ENCODE measurements at regions not wholly inside any gene's neighbourhood (a gene's known extent, or its start where the extent isn't known, plus 50 kb on each side); places are given as distances from the start of the nearest gene placed in this dataset.

GRCh38 chr14:80124794-80125193 lies 86.5 kb downstream of the DIO2 start:
- CTCF ChIA-PET = no interaction called here
- POLR2A ChIA-PET = no interaction called here
- H3K27me3 Mint-ChIP-seq = no peaks in the 10 kb centered on the region
- peaks cover 17 to 35% (median 23%) of the 10 kb centered on the region in 3 donors for H3K9me3 Mint-ChIP-seq
- H3K27ac ChIP-seq (ENCODE audit: low read length) = no peak overlapping the region
- no peaks in the 10 kb centered on the region for H3K36me3 ChIP-seq (ENCODE audit: control insufficient read depth in 2 of 2, extremely low read depth in 1 of 2, insufficient read depth in 1 of 2, low read length in 1 of 2)
- H3K4me3 Mint-ChIP-seq = no peak overlapping the region
- H3K9me3 ChIP-seq = no peaks in the 10 kb centered on the region
- no peaks in the 10 kb centered on the region for H3K36me3 Mint-ChIP-seq
- no peaks in the 10 kb centered on the region for H3K4me1 ChIP-seq (ENCODE audit: control insufficient read depth in 1 of 2, extremely low read depth in 1 of 2, insufficient read depth in 2 of 2, low read length in 2 of 2)
- no CpG with 5 or more reads among the region's 3 CpGs for WGBS (ENCODE audit: insufficient coverage)
- H3K4me3 ChIP-seq (ENCODE audit: control insufficient read depth in 1 of 2, extremely low read depth in 1 of 2, low read length in 1 of 2) = no peak overlapping the region
- ATAC-seq (replicated peaks in 1 of 4) (no peak), DNase-seq (no peak)
- no peak overlapping the region for H3K27ac Mint-ChIP-seq
- H3K4me1 Mint-ChIP-seq = no peaks in the 10 kb centered on the region
- no peaks in the 10 kb centered on the region for H3K27me3 ChIP-seq (replicated peaks in 1 of 2; ENCODE audit: control insufficient read depth in 2 of 2, extremely low read depth in 1 of 2, insufficient read depth in 2 of 2, low read length in 1 of 2)

GRCh38 chr14:80117876-80118275 lies 93.4 kb downstream of the DIO2 start:
- Mint-ChIP-seq H3K4me3 (no peak overlapping the region), H3K27ac (no peak overlapping the region), H3K9me3 (peaks cover 5 to 27% (median 18%) of the 10 kb centered on the region in 3 donors), H3K27me3 (no peaks in the 10 kb centered on the region), H3K4me1 (no peaks in the 10 kb centered on the region), H3K36me3 (no peaks in the 10 kb centered on the region)
- Histone ChIP-seq H3K4me3 (ENCODE audit: control insufficient read depth in 1 of 2, extremely low read depth in 1 of 2, low read length in 1 of 2) (no peak overlapping the region), H3K27me3 (replicated peaks in 1 of 2; ENCODE audit: control insufficient read depth in 2 of 2, extremely low read depth in 1 of 2, insufficient read depth in 2 of 2, low read length in 1 of 2) (no peaks in the 10 kb centered on the region), H3K4me1 (ENCODE audit: control insufficient read depth in 1 of 2, extremely low read depth in 1 of 2, insufficient read depth in 2 of 2, low read length in 2 of 2) (no peaks in the 10 kb centered on the region), H3K9me3 (no peaks in the 10 kb centered on the region), H3K36me3 (ENCODE audit: control insufficient read depth in 2 of 2, extremely low read depth in 1 of 2, insufficient read depth in 1 of 2, low read length in 1 of 2) (no peaks in the 10 kb centered on the region), H3K27ac (ENCODE audit: low read length) (no peak overlapping the region)
- DNase-seq = no peak
- 67% methylated on average over 1 of the region's 1 CpG for WGBS (ENCODE audit: insufficient coverage)
- ATAC-seq (replicated peaks in 1 of 4) = no peak
- POLR2A ChIA-PET = no interaction called here
- CTCF ChIA-PET = no interaction called here

GRCh38 chr14:80116157-80116556 lies 95.1 kb downstream of the DIO2 start:
- H3K9me3 ChIP-seq = no peaks in the 10 kb centered on the region
- Mint-ChIP-seq H3K27ac (no peak overlapping the region), H3K9me3 (peaks cover 3 to 16% (median 10%) of the 10 kb centered on the region in 3 donors), H3K4me1 (no peaks in the 10 kb centered on the region), H3K36me3 (no peaks in the 10 kb centered on the region), H3K4me3 (no peak overlapping the region), H3K27me3 (no peaks in the 10 kb centered on the region)
- no peaks in the 10 kb centered on the region for H3K36me3 ChIP-seq (ENCODE audit: control insufficient read depth in 2 of 2, extremely low read depth in 1 of 2, insufficient read depth in 1 of 2, low read length in 1 of 2)
- ATAC-seq (replicated peaks in 1 of 4) (no peak), DNase-seq (no peak)
- CTCF ChIA-PET = no interaction called here
- no peak overlapping the region for H3K4me3 ChIP-seq (ENCODE audit: control insufficient read depth in 1 of 2, extremely low read depth in 1 of 2, low read length in 1 of 2)
- POLR2A ChIA-PET = no interaction called here
- no peak overlapping the region for H3K27ac ChIP-seq (ENCODE audit: low read length)
- no peaks in the 10 kb centered on the region for H3K4me1 ChIP-seq (ENCODE audit: control insufficient read depth in 1 of 2, extremely low read depth in 1 of 2, insufficient read depth in 2 of 2, low read length in 2 of 2)
- no peaks in the 10 kb centered on the region for H3K27me3 ChIP-seq (replicated peaks in 1 of 2; ENCODE audit: control insufficient read depth in 2 of 2, extremely low read depth in 1 of 2, insufficient read depth in 2 of 2, low read length in 1 of 2)
- WGBS (ENCODE audit: insufficient coverage) = no CpG with 5 or more reads among the region's 2 CpGs

GRCh38 chr14:80110721-80111120 lies 100.6 kb downstream of the DIO2 start:
- ATAC-seq (replicated peaks in 1 of 4) = no peak

GRCh38 chr14:80109055-80109454 lies 102.2 kb downstream of the DIO2 start:
- ChIA-PET POLR2A (no interaction called here), CTCF (no interaction called here)
- no peaks in the 10 kb centered on the region for H3K36me3 ChIP-seq (ENCODE audit: control insufficient read depth in 2 of 2, extremely low read depth in 1 of 2, insufficient read depth in 1 of 2, low read length in 1 of 2)
- 100% methylated on average over 1 of the region's 1 CpG for whole genome bisulfite sequencing (ENCODE audit: insufficient coverage)
- DNase-seq = no peak
- H3K4me1 ChIP-seq (ENCODE audit: control insufficient read depth in 1 of 2, extremely low read depth in 1 of 2, insufficient read depth in 2 of 2, low read length in 2 of 2) = no peaks in the 10 kb centered on the region
- no peak overlapping the region for H3K27ac ChIP-seq (ENCODE audit: low read length)
- peaks cover 3 to 19% (median 4%) of the 10 kb centered on the region in 3 donors for H3K9me3 Mint-ChIP-seq
- H3K27me3 Mint-ChIP-seq = no peaks in the 10 kb centered on the region
- H3K9me3 ChIP-seq = no peaks in the 10 kb centered on the region
- no peak overlapping the region for H3K4me3 Mint-ChIP-seq
- no peaks in the 10 kb centered on the region for H3K27me3 ChIP-seq (replicated peaks in 1 of 2; ENCODE audit: control insufficient read depth in 2 of 2, extremely low read depth in 1 of 2, insufficient read depth in 2 of 2, low read length in 1 of 2)
- H3K27ac Mint-ChIP-seq = no peak overlapping the region
- no peak for ATAC-seq (replicated peaks in 1 of 4)
- no peaks in the 10 kb centered on the region for H3K4me1 Mint-ChIP-seq
- no peak overlapping the region for H3K4me3 ChIP-seq (ENCODE audit: control insufficient read depth in 1 of 2, extremely low read depth in 1 of 2, low read length in 1 of 2)
- H3K36me3 Mint-ChIP-seq = no peaks in the 10 kb centered on the region

More at GRCh38 chr14:80110721-80111120, 100.6 kb downstream of the DIO2 start:
- ChIA-PET CTCF (no interaction called here), POLR2A (no interaction called here)
- Mint-ChIP-seq H3K4me3 (no peak overlapping the region), H3K27me3 (no peaks in the 10 kb centered on the region), H3K36me3 (no peaks in the 10 kb centered on the region), H3K27ac (no peak overlapping the region), H3K4me1 (no peaks in the 10 kb centered on the region), H3K9me3 (peaks cover 3 to 19% (median 4%) of the 10 kb centered on the region in 3 donors)
- Histone ChIP-seq H3K4me3 (ENCODE audit: control insufficient read depth in 1 of 2, extremely low read depth in 1 of 2, low read length in 1 of 2) (no peak overlapping the region), H3K27me3 (replicated peaks in 1 of 2; ENCODE audit: control insufficient read depth in 2 of 2, extremely low read depth in 1 of 2, insufficient read depth in 2 of 2, low read length in 1 of 2) (no peaks in the 10 kb centered on the region), H3K36me3 (ENCODE audit: control insufficient read depth in 2 of 2, extremely low read depth in 1 of 2, insufficient read depth in 1 of 2, low read length in 1 of 2) (no peaks in the 10 kb centered on the region), H3K4me1 (ENCODE audit: control insufficient read depth in 1 of 2, extremely low read depth in 1 of 2, insufficient read depth in 2 of 2, low read length in 2 of 2) (no peaks in the 10 kb centered on the region), H3K9me3 (no peaks in the 10 kb centered on the region), H3K27ac (ENCODE audit: low read length) (no peak overlapping the region)
- 74% methylated on average over 4 of the region's 6 CpGs for WGBS (ENCODE audit: insufficient coverage)
- DNase-seq = no peak

GRCh38 chr14:80108430-80108829 lies 102.9 kb downstream of the DIO2 start:
- Mint-ChIP-seq H3K4me3 (no peak overlapping the region), H3K9me3 (peaks cover 1 to 14% (median 3%) of the 10 kb centered on the region in 3 donors), H3K4me1 (no peaks in the 10 kb centered on the region), H3K36me3 (no peaks in the 10 kb centered on the region), H3K27ac (no peak overlapping the region), H3K27me3 (no peaks in the 10 kb centered on the region)
- H3K9me3 ChIP-seq = no peaks in the 10 kb centered on the region
- no peak overlapping the region for H3K4me3 ChIP-seq (ENCODE audit: control insufficient read depth in 1 of 2, extremely low read depth in 1 of 2, low read length in 1 of 2)
- CTCF ChIA-PET = no interaction called here
- DNase-seq = no peak
- WGBS (ENCODE audit: insufficient coverage) = 100% methylated on average over 1 of the region's 2 CpGs
- H3K36me3 ChIP-seq (ENCODE audit: control insufficient read depth in 2 of 2, extremely low read depth in 1 of 2, insufficient read depth in 1 of 2, low read length in 1 of 2) = no peaks in the 10 kb centered on the region
- ATAC-seq (replicated peaks in 1 of 4) = no peak
- H3K27ac ChIP-seq (ENCODE audit: low read length) = no peak overlapping the region
- no peaks in the 10 kb centered on the region for H3K4me1 ChIP-seq (ENCODE audit: control insufficient read depth in 1 of 2, extremely low read depth in 1 of 2, insufficient read depth in 2 of 2, low read length in 2 of 2)
- POLR2A ChIA-PET = no interaction called here
- H3K27me3 ChIP-seq (replicated peaks in 1 of 2; ENCODE audit: control insufficient read depth in 2 of 2, extremely low read depth in 1 of 2, insufficient read depth in 2 of 2, low read length in 1 of 2) = no peaks in the 10 kb centered on the region

GRCh38 chr14:80105488-80105994 lies 105.8 kb downstream of the DIO2 start:
- no peak overlapping the region for H3K4me3 Mint-ChIP-seq
- ATAC-seq (replicated peaks in 1 of 4) (no peak), DNase-seq (no peak)
- H3K4me3 ChIP-seq (ENCODE audit: control insufficient read depth in 1 of 2, extremely low read depth in 1 of 2, low read length in 1 of 2) = no peak overlapping the region
- no peaks in the 10 kb centered on the region for H3K36me3 ChIP-seq (ENCODE audit: control insufficient read depth in 2 of 2, extremely low read depth in 1 of 2, insufficient read depth in 1 of 2, low read length in 1 of 2)
- H3K36me3 Mint-ChIP-seq = no peaks in the 10 kb centered on the region
- H3K27ac ChIP-seq (ENCODE audit: low read length) = no peak overlapping the region
- ChIA-PET CTCF (no interaction called here), POLR2A (no interaction called here)
- no peaks in the 10 kb centered on the region for H3K4me1 ChIP-seq (ENCODE audit: control insufficient read depth in 1 of 2, extremely low read depth in 1 of 2, insufficient read depth in 2 of 2, low read length in 2 of 2)
- H3K27ac Mint-ChIP-seq = no peak overlapping the region
- H3K4me1 Mint-ChIP-seq = no peaks in the 10 kb centered on the region
- H3K27me3 Mint-ChIP-seq = no peaks in the 10 kb centered on the region
- no peaks in the 10 kb centered on the region for H3K9me3 ChIP-seq
- peaks cover 0 to 9% (median 3%) of the 10 kb centered on the region in 3 donors for H3K9me3 Mint-ChIP-seq
- no peaks in the 10 kb centered on the region for H3K27me3 ChIP-seq (replicated peaks in 1 of 2; ENCODE audit: control insufficient read depth in 2 of 2, extremely low read depth in 1 of 2, insufficient read depth in 2 of 2, low read length in 1 of 2)
- 86% methylated on average over 2 of the region's 5 CpGs for WGBS (ENCODE audit: insufficient coverage)

Data from T-cell (primary cell).